ENCODE measurements at regions not wholly inside any gene's neighbourhood (a gene's known extent, or its start where the extent isn't known, plus 50 kb on each side); places are given as distances from the start of the nearest gene placed in this dataset.

DNA sequence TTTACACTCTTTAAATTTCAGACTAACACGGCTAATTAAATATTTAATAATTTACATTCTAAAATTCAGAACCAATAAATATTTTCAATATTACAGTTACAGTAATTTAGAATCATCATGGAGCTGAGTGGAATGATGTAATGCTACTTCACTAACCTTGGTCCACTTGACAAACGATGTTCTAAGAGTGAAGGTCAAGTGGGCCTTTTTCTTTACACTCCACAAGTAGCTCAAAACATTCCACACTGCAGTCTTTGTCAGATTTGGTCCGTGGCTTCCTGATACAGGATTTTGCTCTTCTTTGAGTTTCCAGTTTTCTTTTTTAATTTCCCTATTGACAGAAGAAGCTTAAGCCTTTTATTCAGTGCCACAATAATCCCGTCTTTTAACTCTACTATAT is 164.6 kb upstream of the NRIP1 start:
- CTCF ChIA-PET = no interaction called here
- no TSS peak for BruUV-seq (replicated peaks)
- DNase-seq (ENCODE audit: low read depth, low spot score) (no peak), ATAC-seq (no peak)
- in situ Hi-C loops (cut with HindIII; ENCODE audit: low pct_unique_long_range_greater_than_20kb, low sequenced_read_pairs) = no loop called here
- no peak overlapping the region for H3K4me3 ChIP-seq (ENCODE audit: low read depth in 2 of 2, low read length in 2 of 2)
- no peaks in the 10 kb centered on the region for H3K36me3 ChIP-seq (ENCODE audit: control insufficient read depth, insufficient read depth, low read length)
- H3K27ac ChIP-seq (ENCODE audit: low read length) = no peak overlapping the region
- H3K9me3 ChIP-seq (ENCODE audit: control insufficient read depth, insufficient read depth, low read depth, low read length) = no peaks in the 10 kb centered on the region
- no peak for TF ChIP-seq TCF7L2 (IDR thresholded peaks at IDR 0.05; ENCODE audit: low read depth, low read length)
- TF ChIP-seq SIN3A (IDR thresholded peaks at IDR 0.05; ENCODE audit: borderline replicate concordance, insufficient read depth, low read depth, low read length) = no peak
- TF ChIP-seq, protein P1, sequence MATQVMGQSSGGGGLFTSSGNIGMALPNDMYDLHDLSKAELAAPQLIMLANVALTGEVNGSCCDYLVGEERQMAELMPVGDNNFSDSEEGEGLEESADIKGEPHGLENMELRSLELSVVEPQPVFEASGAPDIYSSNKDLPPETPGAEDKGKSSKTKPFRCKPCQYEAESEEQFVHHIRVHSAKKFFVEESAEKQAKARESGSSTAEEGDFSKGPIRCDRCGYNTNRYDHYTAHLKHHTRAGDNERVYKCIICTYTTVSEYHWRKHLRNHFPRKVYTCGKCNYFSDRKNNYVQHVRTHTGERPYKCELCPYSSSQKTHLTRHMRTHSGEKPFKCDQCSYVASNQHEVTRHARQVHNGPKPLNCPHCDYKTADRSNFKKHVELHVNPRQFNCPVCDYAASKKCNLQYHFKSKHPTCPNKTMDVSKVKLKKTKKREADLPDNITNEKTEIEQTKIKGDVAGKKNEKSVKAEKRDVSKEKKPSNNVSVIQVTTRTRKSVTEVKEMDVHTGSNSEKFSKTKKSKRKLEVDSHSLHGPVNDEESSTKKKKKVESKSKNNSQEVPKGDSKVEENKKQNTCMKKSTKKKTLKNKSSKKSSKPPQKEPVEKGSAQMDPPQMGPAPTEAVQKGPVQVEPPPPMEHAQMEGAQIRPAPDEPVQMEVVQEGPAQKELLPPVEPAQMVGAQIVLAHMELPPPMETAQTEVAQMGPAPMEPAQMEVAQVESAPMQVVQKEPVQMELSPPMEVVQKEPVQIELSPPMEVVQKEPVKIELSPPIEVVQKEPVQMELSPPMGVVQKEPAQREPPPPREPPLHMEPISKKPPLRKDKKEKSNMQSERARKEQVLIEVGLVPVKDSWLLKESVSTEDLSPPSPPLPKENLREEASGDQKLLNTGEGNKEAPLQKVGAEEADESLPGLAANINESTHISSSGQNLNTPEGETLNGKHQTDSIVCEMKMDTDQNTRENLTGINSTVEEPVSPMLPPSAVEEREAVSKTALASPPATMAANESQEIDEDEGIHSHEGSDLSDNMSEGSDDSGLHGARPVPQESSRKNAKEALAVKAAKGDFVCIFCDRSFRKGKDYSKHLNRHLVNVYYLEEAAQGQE (IDR thresholded peaks at IDR 0.05; ENCODE audit: insufficient read depth in 1 of 2, low read depth in 2 of 2, low read length in 1 of 2) = no peak
- TF ChIP-seq POLR2AphosphoS5 (IDR thresholded peaks at IDR 0.05; ENCODE audit: low read depth, low read length) = no peak
- TF ChIP-seq, protein P2, sequence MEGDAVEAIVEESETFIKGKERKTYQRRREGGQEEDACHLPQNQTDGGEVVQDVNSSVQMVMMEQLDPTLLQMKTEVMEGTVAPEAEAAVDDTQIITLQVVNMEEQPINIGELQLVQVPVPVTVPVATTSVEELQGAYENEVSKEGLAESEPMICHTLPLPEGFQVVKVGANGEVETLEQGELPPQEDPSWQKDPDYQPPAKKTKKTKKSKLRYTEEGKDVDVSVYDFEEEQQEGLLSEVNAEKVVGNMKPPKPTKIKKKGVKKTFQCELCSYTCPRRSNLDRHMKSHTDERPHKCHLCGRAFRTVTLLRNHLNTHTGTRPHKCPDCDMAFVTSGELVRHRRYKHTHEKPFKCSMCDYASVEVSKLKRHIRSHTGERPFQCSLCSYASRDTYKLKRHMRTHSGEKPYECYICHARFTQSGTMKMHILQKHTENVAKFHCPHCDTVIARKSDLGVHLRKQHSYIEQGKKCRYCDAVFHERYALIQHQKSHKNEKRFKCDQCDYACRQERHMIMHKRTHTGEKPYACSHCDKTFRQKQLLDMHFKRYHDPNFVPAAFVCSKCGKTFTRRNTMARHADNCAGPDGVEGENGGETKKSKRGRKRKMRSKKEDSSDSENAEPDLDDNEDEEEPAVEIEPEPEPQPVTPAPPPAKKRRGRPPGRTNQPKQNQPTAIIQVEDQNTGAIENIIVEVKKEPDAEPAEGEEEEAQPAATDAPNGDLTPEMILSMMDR (IDR thresholded peaks at IDR 0.05) = no peak
- H3K27me3 ChIP-seq (ENCODE audit: control insufficient read depth, insufficient read depth, low read length) = no peaks in the 10 kb centered on the region
- intact Hi-C loops (cut with micrococcal nuclease; ENCODE audit: unreplicated experiment) = no loop called here
- POLR2A ChIA-PET = no interaction called here
- H3K4me1 ChIP-seq (ENCODE audit: control insufficient read depth, insufficient read depth, low read length) = no peaks in the 10 kb centered on the region

DNA sequence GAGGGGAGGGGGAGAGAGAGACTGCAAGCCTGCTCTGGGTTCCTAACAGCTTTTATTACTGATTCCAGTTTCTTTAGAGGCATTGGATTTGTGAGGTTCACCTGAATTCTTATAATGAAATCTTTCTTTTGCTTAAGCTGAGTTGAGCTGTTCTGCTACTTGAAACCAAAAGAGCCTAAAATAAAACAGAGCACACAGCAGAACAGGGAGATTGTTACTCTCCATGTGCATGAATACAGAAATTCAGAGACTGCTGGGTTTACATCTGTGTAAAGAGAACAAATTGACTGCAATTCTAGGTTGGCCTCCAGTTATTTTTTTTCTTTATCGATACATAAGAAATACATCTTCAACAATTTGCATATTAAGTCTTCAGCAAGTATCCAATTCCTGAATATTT is 168.8 kb upstream of the NRIP1 start:
- H3K4me3 ChIP-seq (ENCODE audit: low read depth in 2 of 2, low read length in 2 of 2) = no peak overlapping the region
- no peak overlapping the region for H3K27ac ChIP-seq (ENCODE audit: low read length)
- H3K27me3 ChIP-seq (ENCODE audit: control insufficient read depth, insufficient read depth, low read length) = no peaks in the 10 kb centered on the region
- no peaks in the 10 kb centered on the region for H3K36me3 ChIP-seq (ENCODE audit: control insufficient read depth, insufficient read depth, low read length)
- no peaks in the 10 kb centered on the region for H3K9me3 ChIP-seq (ENCODE audit: control insufficient read depth, insufficient read depth, low read depth, low read length)
- TF ChIP-seq, protein P2 (IDR thresholded peaks at IDR 0.05) = no peak
- TF ChIP-seq TCF7L2 (IDR thresholded peaks at IDR 0.05; ENCODE audit: low read depth, low read length) (no peak), POLR2AphosphoS5 (IDR thresholded peaks at IDR 0.05; ENCODE audit: low read depth, low read length) (no peak), SIN3A (IDR thresholded peaks at IDR 0.05; ENCODE audit: borderline replicate concordance, insufficient read depth, low read depth, low read length) (no peak)
- TF ChIP-seq, protein P1 (IDR thresholded peaks at IDR 0.05; ENCODE audit: insufficient read depth in 1 of 2, low read depth in 2 of 2, low read length in 1 of 2) = no peak
- no peak for ATAC-seq
- intact Hi-C loops (cut with micrococcal nuclease; ENCODE audit: unreplicated experiment) (no loop called here), in situ Hi-C loops (cut with HindIII; ENCODE audit: low pct_unique_long_range_greater_than_20kb, low sequenced_read_pairs) (no loop called here)
- POLR2A ChIA-PET = no interaction called here
- BruUV-seq (replicated peaks) = no TSS peak
- CTCF ChIA-PET = no interaction called here
- no peaks in the 10 kb centered on the region for H3K4me1 ChIP-seq (ENCODE audit: control insufficient read depth, insufficient read depth, low read length)
- no peak for DNase-seq (ENCODE audit: low read depth, low spot score)

Measured in Panc1 (cell line).